SK-N-SH (cell line): ENCODE measurements at regions not wholly inside any gene's neighbourhood (a gene's known extent, or its start where the extent isn't known, plus 50 kb on each side); places are given as distances from the start of the nearest gene placed in this dataset.

ENCODE experiments used
- CTCF ChIA-PET: fragments of 300-600, 350-600 bp; formaldehyde crosslinking; extraction: SDS; loops from one replicate; lab custom pipeline; 2021; lab: Yijun Ruan, JAX
- POLR2A ChIA-PET: fragments of 350-600 bp; sonication (Branson Sonifier 250); formaldehyde crosslinking; extraction: SDS; loops from one replicate; lab custom pipeline; 2020; ENCODE audit warnings: antibody characterized with exemption, inconsistent platforms; lab: Yijun Ruan, JAX
- DNase-seq: peaks from one replicate; pipeline ENCODE4 v3.0.0; 2012
- H2AFZ ChIP-seq: fragments of 200-600 bp; sonication (generic); 2 replicates; pipeline ENCODE4 v1.8.1; 2016; ENCODE audit warnings: antibody characterized with exemption, mild to moderate bottlenecking, low read depth
- H3F3A ChIP-seq: fragments of 200-600 bp; sonication (generic); replicated peaks from 2 replicates; pipeline ENCODE3; 2016; ENCODE audit warnings: antibody characterized with exemption, mild to moderate bottlenecking; ENCODE audit not compliant: insufficient read depth
- H3K27ac ChIP-seq, 2 experiments: fragments of 200-500 bp in 1 of 2; fragments of 200-600 bp in 1 of 2; sonication (Bioruptor generic) in 1 of 2; sonication (generic), shearing (Covaris generic) in 1 of 2; 2 replicates each; pipeline versions ENCODE4 v1.5.1 to v1.6.1; 2014 to 2016; ENCODE audit warnings: low read depth in 2 of 2, inconsistent platforms in 1 of 2, low read length in 1 of 2, mild to moderate bottlenecking in 1 of 2, mixed read lengths in 1 of 2
- H3K27me3 ChIP-seq: fragments of 200-600 bp; sonication (generic), shearing (Covaris generic); 2 replicates; pipeline ENCODE4 v1.6.1; 2016; ENCODE audit warnings: mixed run types; ENCODE audit not compliant: insufficient read depth
- H3K36me3 ChIP-seq, 2 experiments: fragments of 200-500 bp in 1 of 2; fragments of 200-600 bp in 1 of 2; sonication (Bioruptor generic) in 1 of 2; sonication (generic) in 1 of 2; replicated peaks in 1 of 2; 2 replicates each; pipeline versions ENCODE3 to v1.5.1; 2014 to 2016; ENCODE audit warnings: low read length in 1 of 2, mild to moderate bottlenecking in 1 of 2; ENCODE audit not compliant: insufficient read depth in 2 of 2, control insufficient read depth in 1 of 2
- H3K4me1 ChIP-seq, 2 experiments: fragments of 200-500 bp in 1 of 2; fragments of 200-600 bp in 1 of 2; sonication (Bioruptor generic) in 1 of 2; sonication (generic), shearing (Covaris generic) in 1 of 2; 2 replicates each; pipeline versions ENCODE4 v1.5.1 to v1.6.1; 2014 to 2016; ENCODE audit warnings: low read depth in 1 of 2, low read length in 1 of 2, mixed run types in 1 of 2; ENCODE audit not compliant: insufficient read depth in 2 of 2, control insufficient read depth in 1 of 2
- H3K4me2 ChIP-seq: fragments of 200-600 bp; sonication (generic), shearing (Covaris generic); 2 replicates; pipeline ENCODE4 v1.6.1; 2017; ENCODE audit warnings: mixed run types
- H3K4me3 ChIP-seq, 2 experiments: fragments of 200-500 bp in 1 of 2; fragments of 200-600 bp in 1 of 2; sonication (Bioruptor generic) in 1 of 2; sonication (generic), shearing (Covaris generic) in 1 of 2; 2 replicates each; pipeline versions ENCODE4 v1.5.1 to v1.8.1; 2014 to 2016; ENCODE audit warnings: low read depth in 2 of 2, inconsistent platforms in 1 of 2, low read length in 1 of 2, mild to moderate bottlenecking in 1 of 2, mixed read lengths in 1 of 2, moderate library complexity in 1 of 2
- H3K79me2 ChIP-seq: fragments of 200-600 bp; sonication (generic); 2 replicates; pipeline ENCODE4 v1.8.1; 2017; ENCODE audit warnings: mild to moderate bottlenecking; ENCODE audit not compliant: insufficient read depth
- H3K9ac ChIP-seq: fragments of 200-600 bp; sonication (generic); 2 replicates; pipeline ENCODE4 v1.6.1; 2017; ENCODE audit warnings: mixed run types
- H3K9me2 ChIP-seq: fragments of 200-600 bp; sonication (generic); 2 replicates; pipeline ENCODE4 v1.6.1; 2017; ENCODE audit warnings: mixed run types
- H3K9me3 ChIP-seq: fragments of 200-600 bp; sonication (generic); 2 replicates; pipeline ENCODE4 v1.6.1; 2017; ENCODE audit warnings: mixed run types, mild to moderate bottlenecking, moderate library complexity
- H4K20me1 ChIP-seq: fragments of 200-600 bp; sonication (generic); 2 replicates; pipeline ENCODE4 v1.6.1; 2017; ENCODE audit warnings: mild to moderate bottlenecking, mixed run types; ENCODE audit not compliant: insufficient read depth
- CHD2 ChIP-seq: fragments of 150-350 bp; IDR thresholded peaks from 2 replicates; pipeline ENCODE4 v1.6.1; 2018; ENCODE audit warnings: low read length; ENCODE audit not compliant: partially characterized antibody
- EZH2phosphoT487 ChIP-seq: fragments of 200-600 bp; sonication (generic); IDR thresholded peaks from 2 replicates; pipeline ENCODE4 v1.6.1; 2017; ENCODE audit warnings: low read depth, mixed run types, mild to moderate bottlenecking, antibody characterized with exemption, moderate library complexity, borderline replicate concordance
- FOSL2 ChIP-seq: IDR thresholded peaks from 2 replicates; pipeline ENCODE4 v1.4.0; 2012; ENCODE audit warnings: low read depth, mild to moderate bottlenecking, moderate library complexity, borderline replicate concordance
- FOXJ3 ChIP-seq: sonication (generic); formaldehyde crosslinking; IDR thresholded peaks from 2 replicates; pipeline ENCODE4 v1.5.1; 2020; ENCODE audit warnings: mild to moderate bottlenecking, missing genetic modification reagents
- FOXM1 ChIP-seq: IDR thresholded peaks from 2 replicates; pipeline ENCODE4 v1.4.0; 2012; ENCODE audit warnings: low read depth, mild to moderate bottlenecking
- GABPA ChIP-seq: IDR thresholded peaks from 2 replicates; pipeline ENCODE4 v1.4.0; 2012; ENCODE audit warnings: low read depth, mild to moderate bottlenecking
- IRF3 ChIP-seq: fragments of 150-350 bp; IDR thresholded peaks from 2 replicates; pipeline ENCODE4 v1.6.1; 2016; ENCODE audit warnings: mild to moderate bottlenecking, low read depth, low read length
- JUND ChIP-seq: IDR thresholded peaks from 2 replicates; pipeline ENCODE4 v1.4.0; 2012
- MAX ChIP-seq: IDR thresholded peaks from 2 replicates; pipeline ENCODE4 v1.4.0; 2012; ENCODE audit warnings: low read depth
- NRF1 ChIP-seq: IDR thresholded peaks from 2 replicates; pipeline ENCODE4 v1.6.1; 2012; ENCODE audit warnings: low read depth, mild to moderate bottlenecking, low read length
- REST ChIP-seq: IDR thresholded peaks from 2 replicates; pipeline ENCODE4 v1.6.1; 2012; ENCODE audit warnings: mild to moderate bottlenecking, low read depth, low read length, moderate library complexity
- RFX5 ChIP-seq: IDR thresholded peaks from 2 replicates; pipeline ENCODE4 v1.6.1; 2012; ENCODE audit warnings: mild to moderate bottlenecking, improper control_type of control experiment, low read length
- RXRA ChIP-seq: IDR thresholded peaks from 2 replicates; pipeline ENCODE4 v1.4.0; 2012; ENCODE audit warnings: low read depth, mild to moderate bottlenecking, borderline replicate concordance
- SMC3 ChIP-seq: IDR thresholded peaks from 2 replicates; pipeline ENCODE4 v1.6.1; 2012; ENCODE audit warnings: low read depth, low read length, improper control_type of control experiment
- USF1 ChIP-seq: IDR thresholded peaks from 2 replicates; pipeline ENCODE4 v1.4.0; 2012; ENCODE audit warnings: low read depth, borderline replicate concordance
- YY1 ChIP-seq: IDR thresholded peaks from 2 replicates; pipeline ENCODE4 v1.4.0; 2012; ENCODE audit warnings: low read depth, mild to moderate bottlenecking
- WGBS: methylation state at CpG from one replicate; pipeline ENCODE4 v1.1.6; 2017; ENCODE audit warnings: low lambda C conversion rate; 5-methylcytosine and 5-hydroxymethylcytosine counted together

GRCh38 chr5:82804155-82804690 is 273.0 kb downstream of the TMEM167A start:
- Histone ChIP-seq H3F3A (no peaks in the 10 kb centered on the region), H3K4me3 (no peak overlapping the region), H3K9me3 (no peaks in the 10 kb centered on the region), H3K36me3 (no peaks in the 10 kb centered on the region), H3K9ac (no peak overlapping the region), H3K4me1 (no peaks in the 10 kb centered on the region), H4K20me1 (no peaks in the 10 kb centered on the region), H2AFZ (no peak overlapping the region), H3K79me2 (no peaks in the 10 kb centered on the region), H3K9me2 (no peaks in the 10 kb centered on the region), H3K27me3 (no peaks in the 10 kb centered on the region), H3K4me2 (no peak overlapping the region), H3K27ac (no peak overlapping the region)
- ChIA-PET POLR2A (no interaction called here), CTCF (no interaction called here)
- 74% methylated on average over 3 of the region's 3 CpGs for WGBS
- no peak for DNase-seq
- TF ChIP-seq NRF1 (no peak), CHD2 (no peak), REST (no peak), IRF3 (no peak), RFX5 (no peak), USF1 (no peak), FOSL2 (no peak), MAX (no peak), SMC3 (no peak)

GRCh38 chr5:82802954-82803353 is 274.2 kb downstream of the TMEM167A start:
- Histone ChIP-seq H3K9me3 (no peaks in the 10 kb centered on the region), H3K79me2 (no peaks in the 10 kb centered on the region), H4K20me1 (no peaks in the 10 kb centered on the region), H3K36me3 (no peaks in the 10 kb centered on the region), H3K4me1 (no peaks in the 10 kb centered on the region), H2AFZ (no peak overlapping the region), H3K27me3 (no peaks in the 10 kb centered on the region), H3F3A (no peaks in the 10 kb centered on the region), H3K27ac (no peak overlapping the region), H3K4me3 (no peak overlapping the region), H3K9ac (no peak overlapping the region), H3K4me2 (no peak overlapping the region), H3K9me2 (no peaks in the 10 kb centered on the region)
- DNase-seq = no peak
- 57% methylated on average over 3 of the region's 3 CpGs for WGBS
- ChIA-PET POLR2A (no interaction called here), CTCF (no interaction called here)
- TF ChIP-seq RXRA (no peak), JUND (no peak), EZH2phosphoT487 (no peak), NRF1 (no peak), YY1 (no peak), GABPA (no peak), FOXJ3 (CRISPR knock-in tag) (no peak), FOXM1 (no peak)
